Chondrocyte (in vitro differentiated cells): ENCODE measurements at regions not wholly inside any gene's neighbourhood (a gene's known extent, or its start where the extent isn't known, plus 50 kb on each side); places are given as distances from the start of the nearest gene placed in this dataset.
A peak's percentile ranks its signal among the peaks of the same experiment; 100 is the strongest.

Source experiments
- DNase-seq: peaks from one replicate; pipeline ENCODE4 v3.0.0; 2021; ENCODE audit warnings: mixed read lengths, low spot score
- H3K27ac Mint-ChIP-seq: one replicate; pipeline ENCODE4 v1.8.0; 2021; ENCODE audit warnings: mild to moderate bottlenecking, moderate library complexity, mixed read lengths; ENCODE audit not compliant: unreplicated experiment
- H3K27me3 Mint-ChIP-seq: 2 replicates; pipeline ENCODE4 v1.8.0; 2021; ENCODE audit warnings: low read depth, mixed read lengths
- H3K36me3 Mint-ChIP-seq: 2 replicates; pipeline ENCODE4 v1.8.0; 2021; ENCODE audit warnings: low read depth, mixed read lengths
- H3K4me1 Mint-ChIP-seq: 2 replicates; pipeline ENCODE4 v1.8.0; 2021; ENCODE audit warnings: low read depth, mild to moderate bottlenecking, mixed read lengths
- H3K4me3 Mint-ChIP-seq: one replicate; pipeline ENCODE4 v1.8.0; 2021; ENCODE audit warnings: mild to moderate bottlenecking, moderate library complexity, mixed read lengths; ENCODE audit not compliant: unreplicated experiment
- H3K9me3 Mint-ChIP-seq: 2 replicates; pipeline ENCODE4 v1.8.0; 2021; ENCODE audit warnings: low read depth, mixed read lengths
- CTCF ChIP-seq: fragments of 200-600 bp; sonication (generic); IDR thresholded peaks from 2 replicates; pipeline ENCODE4 v1.5.0; 2021; ENCODE audit warnings: antibody characterized with exemption, mild to moderate bottlenecking, moderate library complexity

DNA sequence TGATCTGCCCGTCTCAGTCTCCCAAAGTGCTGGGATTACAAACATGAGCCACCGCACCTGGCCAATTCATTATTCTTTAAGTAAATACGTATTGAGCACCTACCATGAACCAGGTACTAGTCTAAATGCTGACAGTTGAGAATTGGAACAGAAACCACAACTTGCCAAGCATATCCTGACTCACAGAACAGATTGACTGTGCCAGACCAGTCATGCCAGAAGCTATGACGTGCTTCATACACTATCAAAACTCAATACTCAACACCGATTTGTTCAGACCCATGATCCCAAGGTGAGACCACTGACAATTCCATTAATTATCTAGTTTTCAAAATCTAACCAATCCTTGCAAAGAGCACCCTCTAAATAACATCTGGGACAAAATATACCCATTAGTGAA is 148.6 kb downstream of the B3GNT2 start:
- H3K27me3 Mint-ChIP-seq: no peaks in the 10 kb centered on the region
- H3K4me1 Mint-ChIP-seq: peaks cover 7% of the 10 kb centered on the region
- no peak overlapping the region for H3K4me3 Mint-ChIP-seq
- H3K36me3 Mint-ChIP-seq: no peaks in the 10 kb centered on the region
- TF ChIP-seq CTCF: no peak
- DNase-seq: no peak
- no peaks in the 10 kb centered on the region for H3K9me3 Mint-ChIP-seq
- no peak overlapping the region for H3K27ac Mint-ChIP-seq

- Mint-ChIP-seq H3K4me3 (no peak overlapping the region), H3K27me3 (no peaks in the 10 kb centered on the region), H3K27ac (no peak overlapping the region), H3K4me1 (peaks cover 7% of the 10 kb centered on the region), H3K9me3 (no peaks in the 10 kb centered on the region), H3K36me3 (no peaks in the 10 kb centered on the region)
- TF ChIP-seq CTCF: no peak
- DNase-seq: no peak
Measured at GRCh38 chr2:62343636-62344337, 147.9 kb downstream of the B3GNT2 start.

GRCh38 chr2:62343206-62343605 is 147.3 kb downstream of the B3GNT2 start:
- no peak for DNase-seq
- no peak for TF ChIP-seq CTCF
- Mint-ChIP-seq H3K4me3 (no peak overlapping the region), H3K9me3 (no peaks in the 10 kb centered on the region), H3K27ac (no peak overlapping the region), H3K27me3 (no peaks in the 10 kb centered on the region), H3K4me1 (peaks cover 7% of the 10 kb centered on the region), H3K36me3 (no peaks in the 10 kb centered on the region)

GRCh38 chr2:62340994-62341484 is 145.1 kb downstream of the B3GNT2 start:
- TF ChIP-seq CTCF: no peak
- Mint-ChIP-seq H3K36me3 (no peaks in the 10 kb centered on the region), H3K27me3 (no peaks in the 10 kb centered on the region), H3K9me3 (no peaks in the 10 kb centered on the region), H3K4me1 (peaks cover 7% of the 10 kb centered on the region), H3K27ac (peak overlapping the region; percentile 61), H3K4me3 (no peak overlapping the region)
- DNase-seq: no peak

DNA sequence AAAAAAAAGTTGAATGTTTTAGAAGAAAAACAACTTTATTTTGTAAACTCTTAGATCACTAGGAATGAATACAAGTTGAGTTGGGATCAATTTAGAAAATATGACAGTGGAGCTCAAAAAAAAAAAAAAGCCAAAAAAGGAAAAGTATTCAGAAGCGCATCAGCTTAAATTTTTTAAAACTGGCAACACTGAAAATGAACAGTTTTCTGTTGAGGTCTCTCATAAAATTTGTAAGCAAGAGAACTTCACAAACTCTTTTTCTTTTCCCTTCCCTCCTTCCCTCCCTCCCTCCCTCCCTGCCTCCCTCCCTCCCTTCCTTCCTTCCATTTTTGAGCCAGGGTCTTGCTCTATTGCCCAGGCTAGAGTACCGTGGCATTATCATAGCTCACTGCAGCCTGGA is 143.9 kb downstream of the B3GNT2 start:
- no peak overlapping the region for H3K4me3 Mint-ChIP-seq
- DNase-seq: no peak
- no peak for TF ChIP-seq CTCF
- no peaks in the 10 kb centered on the region for H3K36me3 Mint-ChIP-seq
- no peak overlapping the region for H3K27ac Mint-ChIP-seq
- no peaks in the 10 kb centered on the region for H3K27me3 Mint-ChIP-seq
- no peaks in the 10 kb centered on the region for H3K9me3 Mint-ChIP-seq
- peaks cover 7% of the 10 kb centered on the region for H3K4me1 Mint-ChIP-seq
